Endothelial cell of umbilical vein (primary cell): ENCODE measurements at regions not wholly inside any gene's neighbourhood (a gene's known extent, or its start where the extent isn't known, plus 50 kb on each side); places are given as distances from the start of the nearest gene placed in this dataset.

Experiments used
- BruUV-seq: library from RNA; stranded (reverse); fragments of 400-500 nt; replicated peaks from 2 replicates; lab custom pipeline; 2021; lab: Mats Ljungman, UMichigan
- CTCF ChIA-PET: fragments of 300-600, 350-600 bp; sonication (Branson Sonifier 250); formaldehyde crosslinking; loops from one replicate; lab custom pipeline; 2021; ENCODE audit warnings: antibody characterized with exemption, inconsistent platforms; lab: Charles Lee
- POLR2A ChIA-PET: fragments of 300-600, 350-600 bp; sonication (Branson Sonifier 250); formaldehyde crosslinking; loops from one replicate; lab custom pipeline; 2021; ENCODE audit warnings: antibody characterized with exemption, inconsistent platforms; lab: Charles Lee
- DNase-seq: peaks from one replicate; pipeline ENCODE4 v3.0.0-alpha.2; 2011; ENCODE audit warnings: low read depth, low spot score
- FAIRE-seq: peaks from 2 replicates; lab custom pipeline; 2011; peaks lifted over from hg19 to GRCh38; lab: Jason Lieb, UNC
- H2AFZ ChIP-seq: 2 replicates; pipeline ENCODE4 v1.6.0; 2012; ENCODE audit warnings: low read depth, low read length, control low read depth, inconsistent platforms
- H3K27ac ChIP-seq: 2 replicates; pipeline ENCODE4 v1.5.1; 2011; ENCODE audit warnings: low read depth, mild to moderate bottlenecking, control low read depth, low read length, moderate library complexity; ENCODE audit not compliant: insufficient read depth
- H3K27me3 ChIP-seq, 2 experiments: 2 replicates each; pipeline versions ENCODE4 v1.6.0 to v1.6.1; 2011; ENCODE audit warnings: low read length in 2 of 2, mixed read lengths in 1 of 2; ENCODE audit not compliant: control insufficient read depth in 2 of 2, insufficient read depth in 2 of 2
- H3K36me3 ChIP-seq, 2 experiments: 2 replicates in 1 of 2; 3 replicates in 1 of 2; pipeline ENCODE4 v1.5.1; 2011; ENCODE audit warnings: low read length in 2 of 2, mild to moderate bottlenecking in 1 of 2, moderate library complexity in 1 of 2; ENCODE audit not compliant: control insufficient read depth in 2 of 2, insufficient read depth in 2 of 2; ENCODE audit errors: extremely low read depth in 1 of 2
- H3K4me1 ChIP-seq: 3 replicates; pipeline ENCODE4 v1.5.1; 2011; ENCODE audit warnings: mild to moderate bottlenecking, low read length; ENCODE audit not compliant: control insufficient read depth, insufficient read depth; ENCODE audit errors: extremely low read depth
- H3K4me2 ChIP-seq: 2 replicates; pipeline ENCODE4 v1.6.1; 2011; ENCODE audit warnings: low read length, control low read depth, mixed read lengths; ENCODE audit not compliant: insufficient read depth
- H3K4me3 ChIP-seq, 3 experiments: fragments of 200-600 bp in 1 of 3; sonication (generic), shearing (Covaris generic) in 1 of 3; replicated peaks in 1 of 3; 2 replicates each; pipeline ENCODE4 v1.5.1; 2011 to 2016; ENCODE audit warnings: control low read depth in 3 of 3, low read length in 3 of 3, mild to moderate bottlenecking in 2 of 3, inconsistent platforms in 1 of 3, low read depth in 1 of 3, moderate library complexity in 1 of 3; ENCODE audit not compliant: insufficient read depth in 1 of 3
- H3K79me2 ChIP-seq: 2 replicates; pipeline ENCODE4 v1.6.0; 2012; ENCODE audit warnings: low read length, inconsistent platforms; ENCODE audit not compliant: control insufficient read depth, insufficient read depth
- H3K9ac ChIP-seq: replicated peaks from 2 replicates; pipeline ENCODE3; 2011; ENCODE audit warnings: low read length, control low read depth; ENCODE audit not compliant: insufficient read depth; ENCODE audit errors: extremely low read depth
- H3K9me1 ChIP-seq: replicated peaks from 3 replicates; pipeline ENCODE4 v1.6.0; 2011; ENCODE audit warnings: mild to moderate bottlenecking, low read length; ENCODE audit not compliant: control insufficient read depth, insufficient read depth; ENCODE audit errors: extremely low read depth
- H3K9me3 ChIP-seq: replicated peaks from 2 replicates; pipeline ENCODE4 v1.5.1; 2012; ENCODE audit warnings: low read length, inconsistent platforms; ENCODE audit not compliant: control insufficient read depth, insufficient read depth
- H4K20me1 ChIP-seq: replicated peaks from 2 replicates; pipeline ENCODE3; 2011; ENCODE audit warnings: mild to moderate bottlenecking, low read length; ENCODE audit not compliant: control insufficient read depth, insufficient read depth; ENCODE audit errors: extremely low read depth
- CTCF ChIP-seq, 2 donors: IDR thresholded peaks; 1 replicate in 1 of 2; 2 replicates in 1 of 2; pipeline ENCODE4 v1.5.1; 2011; ENCODE audit warnings: low read length in 2 of 2, mild to moderate bottlenecking in 2 of 2, moderate library complexity in 2 of 2, control low read depth in 1 of 2, inconsistent platforms in 1 of 2, low read depth in 1 of 2; ENCODE audit not compliant: insufficient read depth in 1 of 2; ENCODE audit errors: extremely low read depth in 1 of 2
- EZH2 ChIP-seq: IDR thresholded peaks from 2 replicates; pipeline ENCODE4 v1.6.1; 2012; ENCODE audit warnings: borderline replicate concordance, low read depth, mild to moderate bottlenecking, moderate library complexity, low read length, inconsistent platforms; ENCODE audit not compliant: severe bottlenecking
- GATA2 ChIP-seq: IDR thresholded peaks from 2 replicates; pipeline ENCODE4 v1.7.0; 2011; ENCODE audit warnings: low read depth, mild to moderate bottlenecking, moderate library complexity, mixed read lengths, low read length; ENCODE audit not compliant: insufficient read length, insufficient read depth
- JUN ChIP-seq: IDR thresholded peaks from 2 replicates; pipeline ENCODE4 v1.6.1; 2011; ENCODE audit warnings: borderline replicate concordance, low read depth; ENCODE audit not compliant: insufficient read length, insufficient read depth
- MAX ChIP-seq: IDR thresholded peaks from 2 replicates; pipeline ENCODE4 v1.6.1; 2011; ENCODE audit not compliant: insufficient read depth, insufficient read length
- MYC ChIP-seq: IDR thresholded peaks from one replicate; pipeline ENCODE4 v1.6.1; 2011; ENCODE audit warnings: mild to moderate bottlenecking, low read depth, low read length
- POLR2A ChIP-seq: IDR thresholded peaks from 2 replicates; pipeline ENCODE4 v1.6.1; 2012; ENCODE audit warnings: low read depth, mild to moderate bottlenecking, control low read depth, low read length
- POLR2AphosphoS5 ChIP-seq: IDR thresholded peaks from 2 replicates; pipeline ENCODE4 v1.6.1; 2012; ENCODE audit warnings: low read depth, mild to moderate bottlenecking, control low read depth, low read length, moderate library complexity; ENCODE audit not compliant: insufficient read depth
- dilution Hi-C: fragments of 300-500 bp; cut with MboI; formaldehyde crosslinking; loops from one replicate; pipeline ENCODE4 v1.15.0; 2019; ENCODE audit warnings: low sequenced_read_pairs; ENCODE audit not compliant: extremely low pct_ligation_motif_present
- intact Hi-C: fragments of 100-400 bp; cut with micrococcal nuclease; formaldehyde crosslinking; loops from one replicate; pipeline ENCODE4 v1.10.0; 2022

DNA sequence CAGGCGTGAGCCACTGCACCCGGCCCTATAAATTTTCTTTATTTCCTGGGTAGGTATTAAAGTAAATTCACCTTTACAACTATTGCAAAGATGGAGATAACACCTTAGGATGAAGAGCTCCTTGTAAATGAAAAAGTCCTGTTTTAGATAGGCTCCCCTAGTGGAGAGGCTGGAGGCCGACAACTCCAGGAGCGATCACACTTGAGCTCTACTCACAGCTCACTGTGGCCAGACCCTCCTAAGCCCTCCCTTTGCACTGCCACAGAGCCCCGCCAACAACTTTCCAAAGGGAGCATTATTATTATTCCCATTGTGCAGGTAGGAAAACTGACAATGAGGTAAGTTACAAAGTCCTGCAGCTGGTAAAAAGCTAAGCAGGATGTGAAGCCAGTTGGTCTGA is 139.1 kb upstream of the ERCC6L2 start:
- no peak for TF ChIP-seq GATA2
- no peak for TF ChIP-seq POLR2A
- no peak for TF ChIP-seq POLR2AphosphoS5
- TF ChIP-seq EZH2 = no peak
- peak; percentile 27 to 43 for TF ChIP-seq CTCF (IDR thresholded peaks at IDR 0.05; ENCODE audit: extremely low read depth in 1 of 2, insufficient read depth in 1 of 2, low read depth in 1 of 2, low read length in 2 of 2)
- TF ChIP-seq MYC = no peak
- intact Hi-C loops (no loop called here), dilution Hi-C loops (no loop called here)
- POLR2A ChIA-PET = no interaction called here
- no peak for DNase-seq
- no peaks in the 10 kb centered on the region for H3K27me3 ChIP-seq
- CTCF ChIA-PET = interaction anchor here (0.8 to 2.4 kb wide), 23 partner anchors 9 to 401 kb away, joined by 3 to 10 read pairs (median 4); partner anchors contain the start of gene ERCC6L2
- H3K4me2 ChIP-seq = no peak overlapping the region
- no peaks in the 10 kb centered on the region for H4K20me1 ChIP-seq
- no peaks in the 10 kb centered on the region for H3K9me1 ChIP-seq
- no TSS peak for BruUV-seq
- no peaks in the 10 kb centered on the region for H3K36me3 ChIP-seq
- no peak overlapping the region for H2AFZ ChIP-seq
- H3K4me3 ChIP-seq = no peak overlapping the region
- no peaks in the 10 kb centered on the region for H3K9me3 ChIP-seq
- no peaks in the 10 kb centered on the region for H3K4me1 ChIP-seq
- H3K27ac ChIP-seq = no peak overlapping the region
- FAIRE-seq = no peak
- no peaks in the 10 kb centered on the region for H3K79me2 ChIP-seq
- no peak overlapping the region for H3K9ac ChIP-seq

- BruUV-seq = no TSS peak
- Histone ChIP-seq H3K9me3 (no peaks in the 10 kb centered on the region), H3K27me3 (no peaks in the 10 kb centered on the region), H4K20me1 (no peaks in the 10 kb centered on the region), H3K36me3 (no peaks in the 10 kb centered on the region), H3K27ac (no peak overlapping the region), H3K4me1 (no peaks in the 10 kb centered on the region), H3K9ac (no peak overlapping the region), H3K4me3 (no peak overlapping the region), H3K9me1 (no peaks in the 10 kb centered on the region), H3K79me2 (no peaks in the 10 kb centered on the region), H3K4me2 (no peak overlapping the region), H2AFZ (no peak overlapping the region)
- FAIRE-seq (no peak), DNase-seq (no peak)
- TF ChIP-seq JUN = no peak
- no peak for TF ChIP-seq EZH2
- no peak for TF ChIP-seq MAX
- TF ChIP-seq POLR2A = no peak
- POLR2A ChIA-PET = no interaction called here
- dilution Hi-C loops (no loop called here), intact Hi-C loops (no loop called here)
- CTCF ChIA-PET = interaction anchor here (1.0 to 2.4 kb wide), 20 partner anchors 9 to 402 kb away, joined by 3 to 10 read pairs (median 4); partner anchors contain the start of gene ERCC6L2
These were observed 139.8 kb upstream of the ERCC6L2 start for GRCh38 chr9:95735701-95736100.
